ENCODE measurements at regions not wholly inside any gene's neighbourhood (a gene's known extent, or its start where the extent isn't known, plus 50 kb on each side); places are given as distances from the start of the nearest gene placed in this dataset.

GRCh38 chr10:43940898-43941837 is 292.5 kb upstream of the ZNF32 start:
- TF ChIP-seq CTCF (conservative IDR thresholded peaks at IDR 0.05) (no peak), ZFX (IDR thresholded peaks at IDR 0.05) (no peak)
